H1 (cell line): ENCODE measurements at regions not wholly inside any gene's neighbourhood (a gene's known extent, or its start where the extent isn't known, plus 50 kb on each side); places are given as distances from the start of the nearest gene placed in this dataset.

Source experiments
- CTCF ChIA-PET: fragments of 300-600 bp; sonication (Branson Sonifier 250); formaldehyde crosslinking; loops from one replicate; lab custom pipeline; 2021; ENCODE audit not compliant: partially characterized antibody; lab: Charles Lee
- POLR2A ChIA-PET: fragments of 300-600 bp; sonication (Branson Sonifier 250); formaldehyde crosslinking; loops from one replicate; lab custom pipeline; 2021; ENCODE audit warnings: inconsistent platforms; ENCODE audit not compliant: partially characterized antibody; lab: Charles Lee
- DNase-seq, 2 experiments: peaks; one replicate each; pipeline versions ENCODE4 v3.0.0 to v3.0.0-alpha.2; 2010 to 2022; ENCODE audit warnings: low spot score in 2 of 2, low read depth in 1 of 2, mixed read lengths in 1 of 2
- FAIRE-seq: peaks from 2 replicates; lab custom pipeline; 2011; peaks lifted over from hg19 to GRCh38; lab: Jason Lieb, UNC
- H2AFZ ChIP-seq: 2 replicates; pipeline ENCODE4 v1.8.1; 2012; ENCODE audit warnings: low read length, inconsistent platforms
- H2AK5ac ChIP-seq: 2 replicates; pipeline ENCODE4 v1.6.1; 2013; ENCODE audit warnings: low read depth, low read length
- H2BK120ac ChIP-seq: replicated peaks from 2 replicates; pipeline ENCODE3; 2013; ENCODE audit warnings: low read depth, low read length, inconsistent platforms
- H2BK12ac ChIP-seq: 2 replicates; pipeline ENCODE4 v1.6.1; 2013; ENCODE audit warnings: low read depth, low read length
- H2BK15ac ChIP-seq: 2 replicates; pipeline ENCODE4 v1.6.1; 2013; ENCODE audit warnings: low read length
- H2BK20ac ChIP-seq: 2 replicates; pipeline ENCODE4 v1.6.1; 2013; ENCODE audit warnings: low read length
- H2BK5ac ChIP-seq: 2 replicates; pipeline ENCODE4 v1.6.1; 2013; ENCODE audit warnings: low read depth, low read length
- H3K14ac ChIP-seq: 2 replicates; pipeline ENCODE4 v1.6.1; 2013; ENCODE audit warnings: inconsistent platforms; ENCODE audit not compliant: insufficient read length
- H3K18ac ChIP-seq: 2 replicates; pipeline ENCODE4 v1.6.1; 2013; ENCODE audit warnings: low read length; ENCODE audit errors: extremely low read depth
- H3K23ac ChIP-seq: 2 replicates; pipeline ENCODE4 v1.6.1; 2013; ENCODE audit warnings: inconsistent platforms; ENCODE audit not compliant: insufficient read length
- H3K23me2 ChIP-seq: 2 replicates; pipeline ENCODE4 v1.6.1; 2013; ENCODE audit warnings: low read depth, low read length
- H3K27ac ChIP-seq: 2 replicates; pipeline ENCODE4 v1.6.1; 2011; ENCODE audit warnings: low read depth, low read length, inconsistent platforms
- H3K27me3 ChIP-seq, 4 experiments: replicated peaks in 1 of 4; 1 replicate in 1 of 4; 2 replicates in 3 of 4; pipeline versions ENCODE4 v1.6.1 to v1.8.1; 2011 to 2013; ENCODE audit warnings: low read length in 3 of 4, mild to moderate bottlenecking in 3 of 4, inconsistent platforms in 2 of 4, mixed read lengths in 2 of 4, moderate library complexity in 1 of 4; ENCODE audit not compliant: control insufficient read depth in 3 of 4, insufficient read depth in 3 of 4; ENCODE audit errors: extremely low read depth in 1 of 4
- H3K36me3 ChIP-seq, 4 experiments: 2 replicates each; pipeline versions ENCODE4 v1.6.1 to v1.8.1; 2011 to 2013; ENCODE audit warnings: mild to moderate bottlenecking in 4 of 4, low read length in 3 of 4, moderate library complexity in 2 of 4, control low read depth in 1 of 4, inconsistent platforms in 1 of 4; ENCODE audit not compliant: insufficient read depth in 4 of 4, control insufficient read depth in 2 of 4
- H3K4ac ChIP-seq: replicated peaks from 2 replicates; pipeline ENCODE3; 2013; ENCODE audit warnings: low read length, low read depth, mixed read lengths, inconsistent platforms; ENCODE audit not compliant: insufficient read length
- H3K4me1 ChIP-seq, 4 experiments: replicated peaks in 1 of 4; 1 replicate in 1 of 4; 2 replicates in 3 of 4; pipeline versions ENCODE4 v1.6.1 to v1.8.1; 2011 to 2013; ENCODE audit warnings: low read length in 3 of 4, inconsistent platforms in 2 of 4, mixed read lengths in 1 of 4; ENCODE audit not compliant: insufficient read depth in 4 of 4, control insufficient read depth in 3 of 4
- H3K4me2 ChIP-seq, 2 experiments: 2 replicates each; pipeline versions ENCODE4 v1.6.1 to v1.8.1; 2011 to 2013; ENCODE audit warnings: low read depth in 2 of 2, low read length in 2 of 2, control low read depth in 1 of 2, inconsistent platforms in 1 of 2, mild to moderate bottlenecking in 1 of 2; ENCODE audit not compliant: insufficient read depth in 1 of 2
- H3K4me3 ChIP-seq, 4 experiments: fragments of 200-600, 300-600 bp in 1 of 4; sonication (generic), shearing (Covaris generic), sonication (Bioruptor Twin) in 1 of 4; 2 replicates each; pipeline versions ENCODE4 v1.5.1 to v1.8.1; 2011 to 2016; ENCODE audit warnings: low read length in 4 of 4, low read depth in 3 of 4, control low read depth in 2 of 4, inconsistent platforms in 2 of 4, mild to moderate bottlenecking in 2 of 4, mixed read lengths in 1 of 4, moderate library complexity in 1 of 4; ENCODE audit not compliant: insufficient read depth in 2 of 4; ENCODE audit errors: extremely low read depth in 1 of 4
- H3K56ac ChIP-seq: replicated peaks from 2 replicates; pipeline ENCODE3; 2013; ENCODE audit warnings: low read depth, mild to moderate bottlenecking, mixed read lengths, low read length, inconsistent platforms; ENCODE audit not compliant: insufficient read length
- H3K79me1 ChIP-seq: 2 replicates; pipeline ENCODE4 v1.6.1; 2013; ENCODE audit warnings: low read depth, low read length, control low read depth
- H3K79me2 ChIP-seq, 2 experiments: 2 replicates each; pipeline versions ENCODE4 v1.6.1 to v1.8.1; 2012 to 2013; ENCODE audit warnings: low read length in 2 of 2, mild to moderate bottlenecking in 2 of 2, inconsistent platforms in 1 of 2; ENCODE audit not compliant: insufficient read depth in 2 of 2, control insufficient read depth in 1 of 2
- H3K9ac ChIP-seq, 4 experiments: replicated peaks in 1 of 4; 1 replicate in 1 of 4; 2 replicates in 3 of 4; pipeline versions ENCODE4 v1.6.1 to v1.8.1; 2011 to 2013; ENCODE audit warnings: low read depth in 3 of 4, low read length in 3 of 4, control low read depth in 2 of 4, mild to moderate bottlenecking in 2 of 4, moderate library complexity in 2 of 4, inconsistent platforms in 1 of 4; ENCODE audit errors: extremely low read depth in 1 of 4
- H3K9me3 ChIP-seq, 2 experiments: 2 replicates each; pipeline versions ENCODE4 v1.6.1 to v1.8.1; 2012 to 2013; ENCODE audit warnings: mild to moderate bottlenecking in 2 of 2, moderate library complexity in 2 of 2, control low read depth in 1 of 2, inconsistent platforms in 1 of 2, low read depth in 1 of 2, low read length in 1 of 2, mixed read lengths in 1 of 2; ENCODE audit not compliant: insufficient read depth in 2 of 2
- H4K20me1 ChIP-seq, 2 experiments: replicated peaks in 1 of 2; 2 replicates each; pipeline versions ENCODE3 to v1.8.1; 2011 to 2013; ENCODE audit warnings: inconsistent platforms in 2 of 2, low read length in 2 of 2, mild to moderate bottlenecking in 1 of 2; ENCODE audit not compliant: insufficient read depth in 2 of 2, control insufficient read depth in 1 of 2
- H4K5ac ChIP-seq: 2 replicates; pipeline ENCODE4 v1.6.1; 2013; ENCODE audit warnings: low read length, low read depth, mixed read lengths, inconsistent platforms; ENCODE audit not compliant: insufficient read length
- H4K8ac ChIP-seq: 2 replicates; pipeline ENCODE4 v1.8.0; 2013; ENCODE audit warnings: mild to moderate bottlenecking, moderate library complexity, low read length, inconsistent platforms; ENCODE audit not compliant: insufficient read depth; ENCODE audit errors: extremely low read depth
- H4K91ac ChIP-seq: replicated peaks from 2 replicates; pipeline ENCODE3; 2013; ENCODE audit warnings: low read length, mixed read lengths, inconsistent platforms; ENCODE audit not compliant: insufficient read length
- BACH1 ChIP-seq: IDR thresholded peaks from 2 replicates; pipeline ENCODE4 v1.6.1; 2012; ENCODE audit warnings: low read length, improper control_type of control experiment
- BCL11A ChIP-seq, 2 experiments: IDR thresholded peaks; one replicate each; pipeline ENCODE4 v1.6.1; 2011; ENCODE audit warnings: low read depth in 2 of 2, low read length in 2 of 2, mild to moderate bottlenecking in 2 of 2
- CEBPB ChIP-seq: IDR thresholded peaks from 2 replicates; pipeline ENCODE4 v1.6.1; 2012; ENCODE audit warnings: low read depth, low read length
- CHD1 ChIP-seq: IDR thresholded peaks from 2 replicates; pipeline ENCODE4 v1.6.1; 2012; ENCODE audit warnings: low read depth, low read length, improper control_type of control experiment
- CTCF ChIP-seq, 3 experiments: IDR thresholded peaks; 1 replicate in 2 of 3; 2 replicates in 1 of 3; pipeline versions ENCODE4 v1.5.1 to v1.6.1; 2011; ENCODE audit warnings: low read length in 3 of 3, mild to moderate bottlenecking in 3 of 3, inconsistent platforms in 2 of 3, low read depth in 1 of 3, moderate library complexity in 1 of 3; ENCODE audit not compliant: insufficient read depth in 1 of 3; ENCODE audit errors: control extremely low read depth in 1 of 3
- JUND ChIP-seq: IDR thresholded peaks from 2 replicates; pipeline ENCODE4 v1.6.1; 2011; ENCODE audit warnings: mild to moderate bottlenecking, improper control_type of control experiment, low read length
- MAFK ChIP-seq: IDR thresholded peaks from 2 replicates; pipeline ENCODE4 v1.6.1; 2012; ENCODE audit warnings: low read depth, mild to moderate bottlenecking, improper control_type of control experiment, low read length
- SIN3A ChIP-seq, 2 experiments: IDR thresholded peaks in 1 of 2; conservative IDR thresholded peaks in 1 of 2; 2 replicates each; pipeline ENCODE4 v1.6.1; 2011 to 2012; ENCODE audit warnings: low read length in 2 of 2, improper control_type of control experiment in 1 of 2, low read depth in 1 of 2, mild to moderate bottlenecking in 1 of 2
- SIX5 ChIP-seq: IDR thresholded peaks from 2 replicates; pipeline ENCODE4 v1.6.1; 2011; ENCODE audit warnings: mild to moderate bottlenecking, low read depth, low read length
- TBP ChIP-seq: IDR thresholded peaks from 2 replicates; pipeline ENCODE4 v1.6.1; 2011; ENCODE audit warnings: low read depth, low read length, improper control_type of control experiment
- TCF12 ChIP-seq: IDR thresholded peaks from 2 replicates; pipeline ENCODE4 v1.6.1; 2011; ENCODE audit warnings: low read depth, mild to moderate bottlenecking, low read length
- WGBS, 2 experiments: shearing (Covaris generic) in 1 of 2; methylation state at CpG; one replicate each; pipeline versions ENCODE4 v1.1.6 to v1.1.7; 2013 to 2015; ENCODE audit warnings: low lambda C conversion rate in 2 of 2, mixed read lengths in 2 of 2, inconsistent platforms in 1 of 2, low coverage in 1 of 2, missing lambda C conversion rate in 1 of 2; ENCODE audit not compliant: insufficient replicate concordance in 2 of 2, insufficient coverage in 1 of 2, insufficient read length in 1 of 2; ENCODE audit errors: extremely low coverage in 1 of 2, missing lambda C conversion rate in 1 of 2; 5-methylcytosine and 5-hydroxymethylcytosine counted together

- TF ChIP-seq JUND, result no peak
These were observed 101.9 kb downstream of the PDCL3 start (continued) for GRCh38 chr2:100664756-100665101.

- H2BK12ac ChIP-seq, result no peak overlapping the region
- H4K20me1 ChIP-seq, result peaks cover 0 to 2% of the 10 kb centered on the region in 2 experiments
- no peak overlapping the region for H3K4me2 ChIP-seq
- no peaks in the 10 kb centered on the region for H3K36me3 ChIP-seq
- no peak overlapping the region for H2BK5ac ChIP-seq
- H3K23me2 ChIP-seq, result no peaks in the 10 kb centered on the region
- no peak overlapping the region for H3K27ac ChIP-seq
- WGBS, 2 experiments, result 64 to 100% methylated on average over 1 to 4 of the region's 4 CpGs
- no peaks in the 10 kb centered on the region for H3K4me1 ChIP-seq
- H3K18ac ChIP-seq, result no peak overlapping the region
- H2BK20ac ChIP-seq, result no peak overlapping the region
- POLR2A ChIA-PET, result no interaction called here
- H3K27me3 ChIP-seq, result no peaks in the 10 kb centered on the region
- DNase-seq, result no peak
- no peaks in the 10 kb centered on the region for H3K79me2 ChIP-seq
- no peak overlapping the region for H4K5ac ChIP-seq
- no peaks in the 10 kb centered on the region for H3K9me3 ChIP-seq
- H2AK5ac ChIP-seq, result no peak overlapping the region
- H2BK15ac ChIP-seq, result no peak overlapping the region
- no peak overlapping the region for H2AFZ ChIP-seq
- H3K23ac ChIP-seq, result no peak overlapping the region
- no peak overlapping the region for H3K4ac ChIP-seq
- H2BK120ac ChIP-seq, result no peak overlapping the region
- H4K91ac ChIP-seq, result no peak overlapping the region
- H4K8ac ChIP-seq, result no peak overlapping the region
- H3K56ac ChIP-seq, result no peak overlapping the region
- no peak overlapping the region for H3K14ac ChIP-seq
- CTCF ChIA-PET, result interaction anchor here (0.6 to 1.0 kb wide), 2 partner anchors 35 to 63 kb away, joined by 3 read pairs; no protein-coding TSS in a partner anchor
- no peak overlapping the region for H3K4me3 ChIP-seq
- no peak for FAIRE-seq
- H3K9ac ChIP-seq, result no peak overlapping the region
- no peaks in the 10 kb centered on the region for H3K79me1 ChIP-seq
- TF ChIP-seq CEBPB (no peak), CHD1 (no peak), TCF12 (no peak), SIN3A (conservative IDR thresholded peaks at IDR 0.05 in 1 of 2, IDR thresholded peaks at IDR 0.05 in 1 of 2; ENCODE audit: low read depth in 1 of 2, low read length in 2 of 2) (no peak), MAFK (no peak), SIX5 (no peak), BACH1 (no peak), BCL11A (IDR thresholded peaks at IDR 0.05; ENCODE audit: low read depth in 2 of 2, low read length in 2 of 2) (no peak), CTCF (IDR thresholded peaks at IDR 0.05; ENCODE audit: control extremely low read depth in 1 of 3, insufficient read depth in 1 of 3, low read depth in 1 of 3, low read length in 3 of 3) (no peak), TBP (no peak)
These were observed 104.2 kb downstream of the PDCL3 start for GRCh38 chr2:100666996-100667395.
